GM23338 (cell line): ENCODE measurements at regions not wholly inside any gene's neighbourhood (a gene's known extent, or its start where the extent isn't known, plus 50 kb on each side); places are given as distances from the start of the nearest gene placed in this dataset.

Source experiments
- CTCF ChIP-seq, 2 experiments: fragments of 200-600 bp in 1 of 2; sonication (generic) in 1 of 2; conservative IDR thresholded peaks; 2 replicates each; pipeline versions ENCODE4 v1.5.1 to v1.6.1; 2016 to 2017; ENCODE audit warnings: antibody characterized with exemption in 2 of 2, low read depth in 2 of 2, mild to moderate bottlenecking in 2 of 2, moderate library complexity in 1 of 2
- EZH2phosphoT487 ChIP-seq: fragments of 200-600 bp; sonication (generic); IDR thresholded peaks from one replicate; pipeline ENCODE4 v1.8.1; 2018; ENCODE audit warnings: antibody characterized with exemption; ENCODE audit not compliant: unreplicated experiment
- REST ChIP-seq: IDR thresholded peaks from one replicate; pipeline ENCODE4 v1.6.1; 2018; ENCODE audit warnings: antibody characterized with exemption; ENCODE audit not compliant: unreplicated experiment

- TF ChIP-seq EZH2phosphoT487 = no peak
- TF ChIP-seq CTCF (conservative IDR thresholded peaks at IDR 0.05; ENCODE audit: low read depth in 2 of 2) = no peak
- no peak for TF ChIP-seq REST
Observed at GRCh38 chr9:88833946-88834345, 157.3 kb upstream of the S1PR3 start.
